ENCODE measurements at regions not wholly inside any gene's neighbourhood (a gene's known extent, or its start where the extent isn't known, plus 50 kb on each side); places are given as distances from the start of the nearest gene placed in this dataset.

GRCh38 chr5:165310031-165310430, 1804.6 kb downstream of the MAT2B start:
- H3K9me3 Mint-ChIP-seq, result peaks cover 28% of the 10 kb centered on the region
- H3K27ac Mint-ChIP-seq, result no peak overlapping the region
- DNase-seq (ENCODE audit: low spot score) (no peak), ATAC-seq (no peak)
- H3K4me1 Mint-ChIP-seq, result 0 out of 2 replicates have a peak, but pooled peaks cover 2% of the 10 kb centered on the region
- 0 out of 2 replicates have a peak, but pooled peaks cover 6% of the 10 kb centered on the region for H3K36me3 Mint-ChIP-seq
- H3K4me3 Mint-ChIP-seq, result no peak overlapping the region
- no peaks in the 10 kb centered on the region for H3K27me3 Mint-ChIP-seq (ENCODE audit: low read depth)
- CTCF ChIA-PET, result no interaction called here
- no peak for TF ChIP-seq JUN (CRISPR knock-in tag; IDR thresholded peaks at IDR 0.05)
- TF ChIP-seq ERG (CRISPR knock-in tag; IDR thresholded peaks at IDR 0.05), result no peak
- no peak for TF ChIP-seq ATF1 (CRISPR knock-in tag; IDR thresholded peaks at IDR 0.05)
- no peak for TF ChIP-seq TCF7 (CRISPR knock-in tag; IDR thresholded peaks at IDR 0.05; ENCODE audit: low read depth)
- TF ChIP-seq FOXK1 (CRISPR knock-in tag; IDR thresholded peaks at IDR 0.05), result no peak
- no peak for TF ChIP-seq RORB (CRISPR knock-in tag; IDR thresholded peaks at IDR 0.05)
- no peak for TF ChIP-seq AFF4 (CRISPR knock-in tag; IDR thresholded peaks at IDR 0.05; ENCODE audit: borderline replicate concordance)
- TF ChIP-seq NR2C2 (CRISPR knock-in tag; IDR thresholded peaks at IDR 0.05), result no peak
- TF ChIP-seq ZNF532 (CRISPR knock-in tag; IDR thresholded peaks at IDR 0.05; ENCODE audit: borderline replicate concordance), result no peak
- no peak for TF ChIP-seq ZNF232 (CRISPR knock-in tag; IDR thresholded peaks at IDR 0.05)
- TF ChIP-seq AR (CRISPR knock-in tag; IDR thresholded peaks at IDR 0.05), result no peak
- POLR2A ChIA-PET, result no interaction called here

GRCh38 chr5:165321912-165322311, 1816.5 kb downstream of the MAT2B start:
- H3K4me1 Mint-ChIP-seq, result no peaks in the 10 kb centered on the region
- H3K27me3 Mint-ChIP-seq (ENCODE audit: low read depth), result no peaks in the 10 kb centered on the region
- DNase-seq (ENCODE audit: low spot score) (no peak), ATAC-seq (no peak)
- no peak overlapping the region for H3K4me3 Mint-ChIP-seq
- peaks cover 31% of the 10 kb centered on the region for H3K36me3 Mint-ChIP-seq
- H3K9me3 Mint-ChIP-seq, result peaks cover 30% of the 10 kb centered on the region
- ChIA-PET CTCF (no interaction called here), POLR2A (no interaction called here)
- H3K27ac Mint-ChIP-seq, result no peak overlapping the region
- TF ChIP-seq HMGA2 (CRISPR knock-in tag; IDR thresholded peaks at IDR 0.05), result no peak
- no peak for TF ChIP-seq FOXJ3 (CRISPR knock-in tag; IDR thresholded peaks at IDR 0.05; ENCODE audit: borderline replicate concordance)
- TF ChIP-seq SP1 (CRISPR knock-in tag; conservative IDR thresholded peaks at IDR 0.05), result no peak
- TF ChIP-seq FOXP1 (CRISPR knock-in tag; IDR thresholded peaks at IDR 0.05; ENCODE audit: borderline replicate concordance), result no peak
- TF ChIP-seq E2F5 (CRISPR knock-in tag; IDR thresholded peaks at IDR 0.05), result no peak
- TF ChIP-seq FOXP4 (CRISPR knock-in tag; IDR thresholded peaks at IDR 0.05), result no peak
- TF ChIP-seq NFYB (CRISPR knock-in tag; conservative IDR thresholded peaks at IDR 0.05; ENCODE audit: low read depth), result no peak
- no peak for TF ChIP-seq TCF7 (CRISPR knock-in tag; IDR thresholded peaks at IDR 0.05; ENCODE audit: low read depth)
- no peak for TF ChIP-seq KAT7 (CRISPR knock-in tag; IDR thresholded peaks at IDR 0.05; ENCODE audit: borderline replicate concordance)
- no peak for TF ChIP-seq SMAD3 (CRISPR knock-in tag; IDR thresholded peaks at IDR 0.05; ENCODE audit: borderline replicate concordance)
- TF ChIP-seq TEAD4 (CRISPR knock-in tag; IDR thresholded peaks at IDR 0.05), result no peak
- TF ChIP-seq ZNF671 (CRISPR knock-in tag; IDR thresholded peaks at IDR 0.05), result no peak
